ENCODE measurements at regions not wholly inside any gene's neighbourhood (a gene's known extent, or its start where the extent isn't known, plus 50 kb on each side); places are given as distances from the start of the nearest gene placed in this dataset.

DNA sequence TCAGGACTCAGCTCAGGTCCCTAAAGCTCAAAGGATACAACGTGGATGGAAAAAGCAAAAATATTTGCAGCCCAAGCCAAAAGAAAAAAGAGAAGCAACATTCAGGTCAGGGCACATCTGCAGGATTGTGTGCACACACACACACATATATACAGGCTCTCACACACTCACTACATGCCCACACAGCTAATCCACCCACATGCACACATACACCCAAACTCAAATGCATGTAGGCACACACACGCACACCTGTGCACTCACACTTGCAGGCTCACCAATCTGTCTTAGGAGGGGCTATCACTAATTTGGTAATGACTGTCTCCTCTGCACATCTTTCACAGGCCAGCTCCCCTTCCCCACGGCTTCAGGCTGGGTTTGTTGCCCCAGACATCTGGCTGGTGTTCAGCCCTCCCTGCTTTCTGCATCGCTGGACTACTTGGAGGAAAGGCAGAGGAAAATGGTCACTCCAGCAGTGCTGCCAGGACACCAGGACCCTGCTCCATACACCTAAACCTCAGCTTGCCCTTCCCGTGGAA, 103.6 kb upstream of the DRD2 start:
- H2AK5ac ChIP-seq (ENCODE audit: low read depth, low read length): peak overlapping the region; percentile 20
- no peak overlapping the region for H2BK12ac ChIP-seq (ENCODE audit: low read length)
- H4K91ac ChIP-seq (ENCODE audit: low read depth, low read length, poor library complexity): no peak overlapping the region
- peak overlapping the region; percentile 73 for H3K18ac ChIP-seq (ENCODE audit: low read length)
- no peak overlapping the region for H4K8ac ChIP-seq (ENCODE audit: low read depth, low read length)
- H3K23ac ChIP-seq (ENCODE audit: low read depth, low read length, poor library complexity): no peak overlapping the region
- H2AFZ ChIP-seq (ENCODE audit: low read length): no peak overlapping the region
- peak overlapping the region; percentile 25 for H3K14ac ChIP-seq (ENCODE audit: low read length)
- no peak overlapping the region for H2BK15ac ChIP-seq (ENCODE audit: low read length)
- no peak overlapping the region for H3K4me3 ChIP-seq (ENCODE audit: low read length in 2 of 2)
- no CpG with 5 or more reads among the region's 5 CpGs for WGBS, 2 donors (ENCODE audit: extremely low coverage in 2 of 2, insufficient read length in 2 of 2, insufficient replicate concordance in 1 of 2)
- H3K79me1 ChIP-seq (ENCODE audit: low read depth, low read length): no peaks in the 10 kb centered on the region
- no peaks in the 10 kb centered on the region for H3K36me3 ChIP-seq (replicated peaks in 1 of 2; ENCODE audit: control insufficient read depth in 2 of 2, insufficient read depth in 2 of 2, low read length in 2 of 2)
- DNase-seq (ENCODE audit: low spot score): no peak
- no peak overlapping the region for H2BK5ac ChIP-seq (ENCODE audit: low read length)
- H3K4me1 ChIP-seq (ENCODE audit: control insufficient read depth in 2 of 2, insufficient read depth in 1 of 2, low read depth in 1 of 2, low read length in 2 of 2): peaks cover 0 to 31% of the 10 kb centered on the region in 2 donors
- no peak overlapping the region for H3K27ac ChIP-seq (replicated peaks; ENCODE audit: low read length)
- H3K27me3 ChIP-seq (ENCODE audit: control insufficient read depth in 3 of 3, insufficient read depth in 3 of 3, low read depth in 1 of 3, low read length in 3 of 3): peaks cover 0 to 8% (median 0%) of the 10 kb centered on the region in 3 experiments
- H3K9me3 ChIP-seq (replicated peaks in 1 of 2; ENCODE audit: control insufficient read depth in 2 of 2, insufficient read depth in 1 of 2, low read depth in 1 of 2, low read length in 2 of 2): no peaks in the 10 kb centered on the region
- H2BK120ac ChIP-seq (ENCODE audit: low read depth, low read length): no peak overlapping the region
- H3K4me2 ChIP-seq (ENCODE audit: insufficient read depth, low read length, poor library complexity, severe bottlenecking): peak overlapping the region; percentile 28
- peak overlapping the region; percentile 9 for H3K9ac ChIP-seq (ENCODE audit: low read depth, low read length, poor library complexity)
- no peak overlapping the region for H3K4ac ChIP-seq (ENCODE audit: low read length)

GRCh38 chr11:113578033-113578380, 102.8 kb upstream of the DRD2 start:
- peaks cover 0 to 34% of the 10 kb centered on the region in 2 donors for H3K4me1 ChIP-seq (ENCODE audit: control insufficient read depth in 2 of 2, insufficient read depth in 1 of 2, low read depth in 1 of 2, low read length in 2 of 2)
- no peak overlapping the region for H3K4me3 ChIP-seq (ENCODE audit: low read length in 2 of 2)
- H4K8ac ChIP-seq (ENCODE audit: low read depth, low read length): no peak overlapping the region
- H3K4ac ChIP-seq (ENCODE audit: low read length): no peak overlapping the region
- no peak overlapping the region for H3K9ac ChIP-seq (ENCODE audit: low read depth, low read length, poor library complexity)
- peaks cover 0 to 8% (median 0%) of the 10 kb centered on the region in 3 experiments for H3K27me3 ChIP-seq (ENCODE audit: control insufficient read depth in 3 of 3, insufficient read depth in 3 of 3, low read depth in 1 of 3, low read length in 3 of 3)
- DNase-seq (ENCODE audit: low spot score): no peak
- H3K23ac ChIP-seq (ENCODE audit: low read depth, low read length, poor library complexity): no peak overlapping the region
- no peak overlapping the region for H3K4me2 ChIP-seq (ENCODE audit: insufficient read depth, low read length, poor library complexity, severe bottlenecking)
- no peak overlapping the region for H2BK15ac ChIP-seq (ENCODE audit: low read length)
- no peak overlapping the region for H2BK120ac ChIP-seq (ENCODE audit: low read depth, low read length)
- no peak overlapping the region for H2BK5ac ChIP-seq (ENCODE audit: low read length)
- no peaks in the 10 kb centered on the region for H3K79me1 ChIP-seq (ENCODE audit: low read depth, low read length)
- H4K91ac ChIP-seq (ENCODE audit: low read depth, low read length, poor library complexity): no peak overlapping the region
- H3K14ac ChIP-seq (ENCODE audit: low read length): no peak overlapping the region
- H3K27ac ChIP-seq (replicated peaks; ENCODE audit: low read length): no peak overlapping the region
- H3K18ac ChIP-seq (ENCODE audit: low read length): no peak overlapping the region
- no peak overlapping the region for H2BK12ac ChIP-seq (ENCODE audit: low read length)
- H3K9me3 ChIP-seq (replicated peaks in 1 of 2; ENCODE audit: control insufficient read depth in 2 of 2, insufficient read depth in 1 of 2, low read depth in 1 of 2, low read length in 2 of 2): no peaks in the 10 kb centered on the region
- H2AK5ac ChIP-seq (ENCODE audit: low read depth, low read length): no peak overlapping the region
- no peaks in the 10 kb centered on the region for H3K36me3 ChIP-seq (replicated peaks in 1 of 2; ENCODE audit: control insufficient read depth in 2 of 2, insufficient read depth in 2 of 2, low read length in 2 of 2)
- WGBS, 2 donors (ENCODE audit: extremely low coverage in 2 of 2, insufficient read length in 2 of 2, insufficient replicate concordance in 1 of 2): no CpG with 5 or more reads among the region's 1 CpG
- H2AFZ ChIP-seq (ENCODE audit: low read length): no peak overlapping the region

- Histone ChIP-seq H3K23ac (ENCODE audit: low read depth, low read length, poor library complexity) (no peak overlapping the region), H2AK5ac (ENCODE audit: low read depth, low read length) (peak overlapping the region; percentile 15), H3K36me3 (replicated peaks in 1 of 2; ENCODE audit: control insufficient read depth in 2 of 2, insufficient read depth in 2 of 2, low read length in 2 of 2) (no peaks in the 10 kb centered on the region), H3K27ac (replicated peaks; ENCODE audit: low read length) (no peak overlapping the region), H3K9me3 (replicated peaks in 1 of 2; ENCODE audit: control insufficient read depth in 2 of 2, insufficient read depth in 1 of 2, low read depth in 1 of 2, low read length in 2 of 2) (no peaks in the 10 kb centered on the region), H2AFZ (ENCODE audit: low read length) (no peak overlapping the region), H2BK15ac (ENCODE audit: low read length) (peak overlapping the region; percentile 47), H4K91ac (ENCODE audit: low read depth, low read length, poor library complexity) (no peak overlapping the region), H3K14ac (ENCODE audit: low read length) (no peak overlapping the region), H4K8ac (ENCODE audit: low read depth, low read length) (no peak overlapping the region), H3K4ac (ENCODE audit: low read length) (no peak overlapping the region), H3K4me2 (ENCODE audit: insufficient read depth, low read length, poor library complexity, severe bottlenecking) (no peak overlapping the region), H3K18ac (ENCODE audit: low read length) (peak overlapping the region; percentile 66), H3K4me3 (ENCODE audit: low read length in 2 of 2) (no peak overlapping the region), H3K9ac (ENCODE audit: low read depth, low read length, poor library complexity) (no peak overlapping the region), H2BK12ac (ENCODE audit: low read length) (peak overlapping the region; percentile 47), H3K27me3 (ENCODE audit: control insufficient read depth in 3 of 3, insufficient read depth in 3 of 3, low read depth in 1 of 3, low read length in 3 of 3) (peaks cover 0 to 8% (median 0%) of the 10 kb centered on the region in 3 experiments), H3K79me1 (ENCODE audit: low read depth, low read length) (no peaks in the 10 kb centered on the region), H2BK120ac (ENCODE audit: low read depth, low read length) (no peak overlapping the region), H3K4me1 (ENCODE audit: control insufficient read depth in 2 of 2, insufficient read depth in 1 of 2, low read depth in 1 of 2, low read length in 2 of 2) (peaks cover 0 to 34% of the 10 kb centered on the region in 2 donors), H2BK5ac (ENCODE audit: low read length) (peak overlapping the region; percentile 46)
- WGBS, 2 donors (ENCODE audit: extremely low coverage in 2 of 2, insufficient read length in 2 of 2, insufficient replicate concordance in 1 of 2): no CpG with 5 or more reads among the region's 6 CpGs
- no peak for DNase-seq (ENCODE audit: low spot score)
Measured at GRCh38 chr11:113577356-113578032, 102.3 kb upstream of the DRD2 start.

DNA sequence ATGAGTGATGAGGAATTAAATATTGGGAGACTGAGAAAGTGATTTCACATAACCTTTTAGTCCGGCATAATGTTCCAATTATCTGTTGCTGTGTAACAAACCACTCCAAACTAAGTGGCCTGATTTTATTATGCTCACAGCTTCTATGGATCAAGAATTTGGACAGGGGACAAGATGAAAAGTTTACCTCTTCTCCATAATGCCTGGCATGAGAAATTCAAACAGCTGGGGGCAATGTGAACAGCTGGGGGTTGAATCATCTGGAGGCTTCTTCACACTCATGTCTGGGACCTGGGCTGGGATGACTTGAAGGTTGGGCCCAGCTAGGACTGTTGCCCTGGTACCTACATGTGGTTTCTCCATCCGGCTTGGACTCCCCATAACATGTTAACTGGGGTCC, 99.4 kb upstream of the DRD2 start:
- H3K14ac ChIP-seq (ENCODE audit: low read length): no peak overlapping the region
- no peak overlapping the region for H2BK15ac ChIP-seq (ENCODE audit: low read length)
- no peak overlapping the region for H4K8ac ChIP-seq (ENCODE audit: low read depth, low read length)
- no peak overlapping the region for H2AK5ac ChIP-seq (ENCODE audit: low read depth, low read length)
- no peaks in the 10 kb centered on the region for H3K9me3 ChIP-seq (replicated peaks in 1 of 2; ENCODE audit: control insufficient read depth in 2 of 2, insufficient read depth in 1 of 2, low read depth in 1 of 2, low read length in 2 of 2)
- no peak overlapping the region for H2BK12ac ChIP-seq (ENCODE audit: low read length)
- H3K4me3 ChIP-seq (ENCODE audit: low read length in 2 of 2): no peak overlapping the region
- no peak overlapping the region for H3K9ac ChIP-seq (ENCODE audit: low read depth, low read length, poor library complexity)
- no peak overlapping the region for H3K4me2 ChIP-seq (ENCODE audit: insufficient read depth, low read length, poor library complexity, severe bottlenecking)
- H3K27ac ChIP-seq (replicated peaks; ENCODE audit: low read length): no peak overlapping the region
- peaks cover 0 to 3% (median 0%) of the 10 kb centered on the region in 3 experiments for H3K27me3 ChIP-seq (ENCODE audit: control insufficient read depth in 3 of 3, insufficient read depth in 3 of 3, low read depth in 1 of 3, low read length in 3 of 3)
- no peak overlapping the region for H2BK120ac ChIP-seq (ENCODE audit: low read depth, low read length)
- H2BK5ac ChIP-seq (ENCODE audit: low read length): no peak overlapping the region
- H3K36me3 ChIP-seq (replicated peaks in 1 of 2; ENCODE audit: control insufficient read depth in 2 of 2, insufficient read depth in 2 of 2, low read length in 2 of 2): no peaks in the 10 kb centered on the region
- DNase-seq (ENCODE audit: low spot score): no peak
- no peak overlapping the region for H2AFZ ChIP-seq (ENCODE audit: low read length)
- peaks cover 0 to 30% of the 10 kb centered on the region in 2 donors for H3K4me1 ChIP-seq (ENCODE audit: control insufficient read depth in 2 of 2, insufficient read depth in 1 of 2, low read depth in 1 of 2, low read length in 2 of 2)
- H3K4ac ChIP-seq (ENCODE audit: low read length): no peak overlapping the region
- H3K18ac ChIP-seq (ENCODE audit: low read length): no peak overlapping the region
- H3K79me1 ChIP-seq (ENCODE audit: low read depth, low read length): no peaks in the 10 kb centered on the region
- no peak overlapping the region for H3K23ac ChIP-seq (ENCODE audit: low read depth, low read length, poor library complexity)
- no CpG with 5 or more reads among the region's 2 CpGs for WGBS, 2 donors (ENCODE audit: extremely low coverage in 2 of 2, insufficient read length in 2 of 2, insufficient replicate concordance in 1 of 2)
- no peak overlapping the region for H4K91ac ChIP-seq (ENCODE audit: low read depth, low read length, poor library complexity)
